Smooth muscle cell (in vitro differentiated cells): ENCODE measurements at regions not wholly inside any gene's neighbourhood (a gene's known extent, or its start where the extent isn't known, plus 50 kb on each side); places are given as distances from the start of the nearest gene placed in this dataset.

ENCODE experiments used
- DNase-seq: peaks from one replicate; lab custom pipeline; 2025; ENCODE audit not compliant: unreplicated experiment; lab: John Stamatoyannopoulos, UW
- H2AFZ ChIP-seq: fragments of 200-600 bp; sonication (generic); 2 replicates; pipeline ENCODE4 v1.6.0; 2016; ENCODE audit warnings: antibody characterized with exemption, low read depth, mild to moderate bottlenecking
- H3F3A ChIP-seq: fragments of 200-600 bp; sonication (generic); 2 replicates; pipeline ENCODE4 v1.6.0; 2017; ENCODE audit warnings: antibody characterized with exemption, low read depth
- H3K27ac ChIP-seq: fragments of 200-600 bp; sonication (generic); 2 replicates; pipeline ENCODE4 v1.5.1; 2016; ENCODE audit warnings: low read depth, mild to moderate bottlenecking
- H3K27me3 ChIP-seq: fragments of 200-600 bp; sonication (generic); 2 replicates; pipeline ENCODE4 v1.6.1; 2016; ENCODE audit warnings: low read depth, mild to moderate bottlenecking
- H3K36me3 ChIP-seq: fragments of 200-600 bp; sonication (generic); 2 replicates; pipeline ENCODE4 v1.5.1; 2016; ENCODE audit warnings: low read depth
- H3K4me1 ChIP-seq: fragments of 200-600 bp; sonication (generic); 2 replicates; pipeline ENCODE4 v1.5.1; 2016; ENCODE audit warnings: low read depth
- H3K4me2 ChIP-seq: fragments of 200-600 bp; sonication (generic); 2 replicates; pipeline ENCODE4 v1.6.0; 2016; ENCODE audit warnings: mild to moderate bottlenecking
- H3K4me3 ChIP-seq: fragments of 200-600 bp; sonication (generic); 2 replicates; pipeline ENCODE4 v1.5.1; 2016; ENCODE audit warnings: mild to moderate bottlenecking
- H3K79me2 ChIP-seq: fragments of 200-600 bp; sonication (generic); 2 replicates; pipeline ENCODE4 v1.6.0; 2016; ENCODE audit warnings: low read depth, mild to moderate bottlenecking
- H3K9ac ChIP-seq: fragments of 200-600 bp; sonication (generic); 2 replicates; pipeline ENCODE4 v1.6.0; 2016; ENCODE audit warnings: low read depth
- H3K9me3 ChIP-seq: fragments of 200-600 bp; sonication (generic); replicated peaks from 2 replicates; pipeline ENCODE4 v1.5.1; 2016; ENCODE audit warnings: low read depth
- H4K20me1 ChIP-seq: fragments of 200-600 bp; sonication (generic); 2 replicates; pipeline ENCODE4 v1.6.0; 2016; ENCODE audit warnings: low read depth
- CTCF ChIP-seq: fragments of 200-600 bp; sonication (generic); IDR thresholded peaks from 2 replicates; pipeline ENCODE4 v1.5.1; 2017; ENCODE audit warnings: borderline replicate concordance, mild to moderate bottlenecking, antibody characterized with exemption; ENCODE audit not compliant: insufficient read depth, poor library complexity, severe bottlenecking
- WGBS: methylation state at CpG from one replicate; pipeline ENCODE4 v1.1.7; 2016; ENCODE audit warnings: low lambda C conversion rate; 5-methylcytosine and 5-hydroxymethylcytosine counted together

GRCh38 chr10:129273860-129274259 lies 193.2 kb upstream of the MGMT start:
- TF ChIP-seq CTCF = no peak
- H3K4me1 ChIP-seq = no peaks in the 10 kb centered on the region
- H3K9ac ChIP-seq = no peak overlapping the region
- 80% methylated on average over 7 of the region's 7 CpGs for WGBS
- H3K9me3 ChIP-seq = no peaks in the 10 kb centered on the region
- DNase-seq = no peak
- H3K4me2 ChIP-seq = no peak overlapping the region
- H3K27ac ChIP-seq = no peak overlapping the region
- no peaks in the 10 kb centered on the region for H4K20me1 ChIP-seq
- H3K4me3 ChIP-seq = no peak overlapping the region
- no peaks in the 10 kb centered on the region for H3K27me3 ChIP-seq
- no peaks in the 10 kb centered on the region for H3K36me3 ChIP-seq
- H2AFZ ChIP-seq = no peak overlapping the region
- no peaks in the 10 kb centered on the region for H3F3A ChIP-seq
- no peaks in the 10 kb centered on the region for H3K79me2 ChIP-seq

- no peaks in the 10 kb centered on the region for H3K9me3 ChIP-seq
- no peaks in the 10 kb centered on the region for H3F3A ChIP-seq
- no peak for TF ChIP-seq CTCF
- no peaks in the 10 kb centered on the region for H3K27me3 ChIP-seq
- H4K20me1 ChIP-seq = no peaks in the 10 kb centered on the region
- no peaks in the 10 kb centered on the region for H3K79me2 ChIP-seq
- H3K36me3 ChIP-seq = no peaks in the 10 kb centered on the region
- H3K4me2 ChIP-seq = no peak overlapping the region
- no peak overlapping the region for H3K27ac ChIP-seq
- no peak for DNase-seq
- 74% methylated on average over 10 of the region's 10 CpGs for WGBS
- H3K4me3 ChIP-seq = no peak overlapping the region
- no peaks in the 10 kb centered on the region for H3K4me1 ChIP-seq
- no peak overlapping the region for H2AFZ ChIP-seq
- no peak overlapping the region for H3K9ac ChIP-seq
These were observed 192.1 kb upstream of the MGMT start for GRCh38 chr10:129274748-129275474.

- Histone ChIP-seq H2AFZ (no peak overlapping the region), H3K27ac (no peak overlapping the region), H3K79me2 (no peaks in the 10 kb centered on the region), H3K9me3 (no peaks in the 10 kb centered on the region), H3K4me2 (no peak overlapping the region), H4K20me1 (no peaks in the 10 kb centered on the region), H3F3A (no peaks in the 10 kb centered on the region), H3K9ac (no peak overlapping the region), H3K36me3 (no peaks in the 10 kb centered on the region), H3K4me3 (no peak overlapping the region), H3K27me3 (no peaks in the 10 kb centered on the region), H3K4me1 (no peaks in the 10 kb centered on the region)
- TF ChIP-seq CTCF = no peak
- no peak for DNase-seq
- 84% methylated on average over 9 of the region's 9 CpGs for WGBS
These were observed 191.2 kb upstream of the MGMT start for GRCh38 chr10:129275886-129276285.

- 91% methylated on average over 13 of the region's 13 CpGs for WGBS
These were observed 190.0 kb upstream of the MGMT start for GRCh38 chr10:129277084-129277483.

More at GRCh38 chr10:129277084-129277483, 190.0 kb upstream of the MGMT start:
- Histone ChIP-seq H3K4me2 (no peak overlapping the region), H3K27me3 (no peaks in the 10 kb centered on the region), H4K20me1 (no peaks in the 10 kb centered on the region), H3K4me3 (no peak overlapping the region), H3K36me3 (no peaks in the 10 kb centered on the region), H3K9ac (no peak overlapping the region), H3K9me3 (no peaks in the 10 kb centered on the region), H3F3A (no peaks in the 10 kb centered on the region), H2AFZ (no peak overlapping the region), H3K27ac (no peak overlapping the region), H3K79me2 (no peaks in the 10 kb centered on the region), H3K4me1 (no peaks in the 10 kb centered on the region)
- TF ChIP-seq CTCF = no peak
- DNase-seq = no peak
